Left cardiac atrium (tissue), 4 donors: ENCODE measurements at regions not wholly inside any gene's neighbourhood (a gene's known extent, or its start where the extent isn't known, plus 50 kb on each side); places are given as distances from the start of the nearest gene placed in this dataset.
"Not testable (repeated sequence)": the region's sequence is repeated elsewhere in the genome, so short reads cannot be mapped to it uniquely, and the experiment has no call there.

Experiments
- ATAC-seq, 2 donors: fragments of 200-7000 bp; cut with Tn5 transposase; one replicate each; pipeline ENCODE4 v1.9.1; 2020; ENCODE audit warnings: mild to moderate bottlenecking in 2 of 2, moderate library complexity in 2 of 2
- DNase-seq: peaks from one replicate; pipeline ENCODE4 v3.0.0-alpha.2; 2020
- intact Hi-C, 2 donors: fragments of 100-400 bp; cut with DNase I; formaldehyde crosslinking; loops; one replicate each; pipeline versions ENCODE4 v1.14.1 to v1.15.1; 2022 to 2023
- donor health status: DM: no; HTN: yes; CAD: no.
- donor health status: DM: no; HTN: yes; CAD: no; lungs with severe emphysema.
- donor health status: DM: yes; HTN: yes; CAD: no.
- donor health status: Dilated cardiomyopathy.

- no peak for DNase-seq
Observed at GRCh38 chr4:189136462-189136861, 804.2 kb upstream of the FRG1 start.

GRCh38 chr4:189143263-189143952, 797.3 kb upstream of the FRG1 start:
- intact Hi-C loops: no loop called here

More at GRCh38 chr4:189136462-189136861, 804.2 kb upstream of the FRG1 start:
- intact Hi-C loops: no loop called here
- no peak for ATAC-seq

GRCh38 chr4:189147005-189147929, 793.4 kb upstream of the FRG1 start:
- intact Hi-C loops: no loop called here
- DNase-seq (no peak), ATAC-seq (no peak)

More at GRCh38 chr4:189143263-189143952, 797.3 kb upstream of the FRG1 start:
- ATAC-seq: peak in 1 of 2 donors; percentile 73
- DNase-seq: no peak

GRCh38 chr4:189155083-189155482, 785.6 kb upstream of the FRG1 start:
- intact Hi-C loops, ATAC-seq, DNase-seq: not testable (repeated sequence)

GRCh38 chr4:189162073-189162789, 778.4 kb upstream of the FRG1 start:
- intact Hi-C loops: no loop called here
- DNase-seq: no peak
- no peak for ATAC-seq

- DNase-seq: no peak
- no peak for ATAC-seq
- intact Hi-C loops: no loop called here
Observed at GRCh38 chr4:189162888-189163287, 777.8 kb upstream of the FRG1 start.

GRCh38 chr4:189176002-189176401, 764.7 kb upstream of the FRG1 start:
- intact Hi-C loops: no loop called here
- ATAC-seq: no peak
- DNase-seq: no peak

GRCh38 chr4:189177130-189177529, 763.5 kb upstream of the FRG1 start:
- ATAC-seq (no peak), DNase-seq (no peak)
- intact Hi-C loops: no loop called here

GRCh38 chr4:189178125-189178746, 762.4 kb upstream of the FRG1 start:
- ATAC-seq: no peak
- intact Hi-C loops: no loop called here
- DNase-seq: no peak

- DNase-seq: no peak
- no peak for ATAC-seq
- intact Hi-C loops: no loop called here
Observed at GRCh38 chr4:189185810-189186432, 754.8 kb upstream of the FRG1 start.

GRCh38 chr4:189187531-189188052, 753.1 kb upstream of the FRG1 start:
- ATAC-seq: no peak
- no peak for DNase-seq

GRCh38 chr4:189198624-189199023, 742.0 kb upstream of the FRG1 start:
- intact Hi-C loops: no loop called here
- no peak for DNase-seq
- no peak for ATAC-seq

More at GRCh38 chr4:189187531-189188052, 753.1 kb upstream of the FRG1 start:
- intact Hi-C loops: no loop called here

- intact Hi-C loops: no loop called here
- ATAC-seq (no peak), DNase-seq (no peak)
Observed at GRCh38 chr4:189200353-189200752, 740.3 kb upstream of the FRG1 start.

- ATAC-seq: peak; percentile 55 to 68
- peak; percentile 72 for DNase-seq
- intact Hi-C loops: no loop called here
Observed at GRCh38 chr4:189202182-189202868, 738.3 kb upstream of the FRG1 start.

- DNase-seq (no peak), ATAC-seq (peak in 1 of 2 donors; percentile 62)
- intact Hi-C loops: no loop called here
Observed at GRCh38 chr4:189202869-189203271, 737.8 kb upstream of the FRG1 start.

- no peak for DNase-seq
Observed at GRCh38 chr4:189204616-189205015, 736.1 kb upstream of the FRG1 start.

GRCh38 chr4:189206953-189207352, 733.7 kb upstream of the FRG1 start:
- DNase-seq (peak; percentile 29), ATAC-seq (peak in 1 of 2 donors; percentile 44)
- intact Hi-C loops: no loop called here

More at GRCh38 chr4:189204616-189205015, 736.1 kb upstream of the FRG1 start:
- intact Hi-C loops: no loop called here
- peak in 1 of 2 donors; percentile 46 for ATAC-seq

GRCh38 chr4:189207872-189208271, 732.8 kb upstream of the FRG1 start:
- intact Hi-C loops: no loop called here
- ATAC-seq (no peak), DNase-seq (no peak)
